Choroid plexus epithelial cell (primary cell): ENCODE measurements at regions not wholly inside any gene's neighbourhood (a gene's known extent, or its start where the extent isn't known, plus 50 kb on each side); places are given as distances from the start of the nearest gene placed in this dataset.

Experiments used
- DNase-seq: peaks from one replicate; pipeline ENCODE4 v3.0.0-alpha.2; 2010; ENCODE audit warnings: low read depth
- H3K4me3 ChIP-seq: 2 replicates; pipeline ENCODE4 v1.5.1; 2011; ENCODE audit warnings: low read depth, mild to moderate bottlenecking, control low read depth, low read length, moderate library complexity
- TF ChIP-seq, protein P1 (sequence below): conservative IDR thresholded peaks from 2 replicates; pipeline ENCODE4 v1.5.1; 2011; ENCODE audit warnings: low read depth, mild to moderate bottlenecking, control low read depth, inconsistent platforms, low read length, moderate library complexity

DNA sequence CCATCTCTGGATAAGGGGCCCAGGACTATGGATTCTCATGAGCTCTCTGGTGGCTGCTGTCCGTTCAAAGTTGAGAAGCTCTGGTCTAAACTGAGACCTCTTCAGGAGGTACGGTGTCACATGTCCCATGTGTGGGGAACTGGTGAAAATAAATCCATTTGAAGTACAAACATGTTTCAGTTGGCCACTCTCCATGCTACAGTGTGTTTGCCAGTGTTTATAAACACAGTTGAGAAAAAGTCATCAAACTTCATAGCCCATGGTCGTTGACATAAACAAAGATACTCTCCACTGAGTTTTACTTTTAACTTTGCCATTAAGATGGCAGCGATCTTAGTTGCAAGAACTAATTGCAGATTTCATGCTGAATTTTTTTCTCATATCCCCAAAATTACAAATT is 72.8 kb downstream of the PSMG1 start:
- no peak for DNase-seq
- TF ChIP-seq, protein P1, sequence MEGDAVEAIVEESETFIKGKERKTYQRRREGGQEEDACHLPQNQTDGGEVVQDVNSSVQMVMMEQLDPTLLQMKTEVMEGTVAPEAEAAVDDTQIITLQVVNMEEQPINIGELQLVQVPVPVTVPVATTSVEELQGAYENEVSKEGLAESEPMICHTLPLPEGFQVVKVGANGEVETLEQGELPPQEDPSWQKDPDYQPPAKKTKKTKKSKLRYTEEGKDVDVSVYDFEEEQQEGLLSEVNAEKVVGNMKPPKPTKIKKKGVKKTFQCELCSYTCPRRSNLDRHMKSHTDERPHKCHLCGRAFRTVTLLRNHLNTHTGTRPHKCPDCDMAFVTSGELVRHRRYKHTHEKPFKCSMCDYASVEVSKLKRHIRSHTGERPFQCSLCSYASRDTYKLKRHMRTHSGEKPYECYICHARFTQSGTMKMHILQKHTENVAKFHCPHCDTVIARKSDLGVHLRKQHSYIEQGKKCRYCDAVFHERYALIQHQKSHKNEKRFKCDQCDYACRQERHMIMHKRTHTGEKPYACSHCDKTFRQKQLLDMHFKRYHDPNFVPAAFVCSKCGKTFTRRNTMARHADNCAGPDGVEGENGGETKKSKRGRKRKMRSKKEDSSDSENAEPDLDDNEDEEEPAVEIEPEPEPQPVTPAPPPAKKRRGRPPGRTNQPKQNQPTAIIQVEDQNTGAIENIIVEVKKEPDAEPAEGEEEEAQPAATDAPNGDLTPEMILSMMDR: no peak
- H3K4me3 ChIP-seq: no peak overlapping the region

DNA sequence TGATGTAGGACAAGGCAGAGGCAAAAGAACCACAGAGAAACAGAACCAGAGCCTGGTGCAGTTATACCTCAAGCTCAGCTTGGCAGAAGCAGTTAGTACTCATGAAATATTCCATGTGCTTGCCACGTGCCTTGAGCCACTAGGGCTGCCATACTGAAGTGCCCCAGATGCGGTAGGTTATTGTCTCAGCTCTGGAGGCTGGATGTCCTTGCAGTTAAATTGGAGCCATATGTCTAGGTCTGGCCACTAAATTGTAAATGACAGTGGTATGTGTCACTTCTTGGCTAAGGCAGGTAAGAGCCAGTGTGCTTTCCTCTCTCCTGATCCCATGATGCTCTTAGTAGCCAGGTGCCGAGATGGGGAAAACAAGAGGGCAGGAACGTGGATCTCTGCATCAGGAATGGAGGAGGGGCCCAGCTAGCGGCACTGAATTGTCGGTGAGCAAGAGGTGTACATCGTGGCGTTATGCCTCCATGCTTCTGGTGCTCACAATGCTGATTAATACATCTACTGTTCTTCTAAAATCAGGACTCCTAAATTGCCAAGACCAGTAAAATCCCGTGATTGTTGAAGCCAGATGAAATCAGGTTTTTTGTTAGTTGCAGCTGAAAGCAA is 73.5 kb downstream of the PSMG1 start:
- no peak for DNase-seq
- TF ChIP-seq, protein P1: no peak
- no peak overlapping the region for H3K4me3 ChIP-seq

DNA sequence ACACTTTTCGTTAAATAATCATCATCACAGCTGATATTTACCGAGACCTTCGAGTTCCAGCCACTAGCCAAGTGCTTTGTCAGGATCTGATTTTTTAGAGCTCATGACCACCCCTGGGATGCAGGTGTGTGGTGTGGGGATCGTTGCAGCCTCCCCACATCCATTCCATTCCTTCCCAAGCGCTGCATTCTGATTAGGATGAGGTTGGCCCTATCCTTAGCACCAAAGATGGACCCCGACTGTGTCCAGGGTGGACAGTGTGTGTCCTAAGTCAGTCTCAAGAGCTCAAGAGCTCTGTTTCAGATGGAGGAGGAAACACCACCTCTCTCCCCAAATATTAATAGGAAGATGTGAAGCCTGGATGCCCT is 74.1 kb downstream of the PSMG1 start:
- DNase-seq: no peak
- no peak overlapping the region for H3K4me3 ChIP-seq
- TF ChIP-seq, protein P1: no peak

DNA sequence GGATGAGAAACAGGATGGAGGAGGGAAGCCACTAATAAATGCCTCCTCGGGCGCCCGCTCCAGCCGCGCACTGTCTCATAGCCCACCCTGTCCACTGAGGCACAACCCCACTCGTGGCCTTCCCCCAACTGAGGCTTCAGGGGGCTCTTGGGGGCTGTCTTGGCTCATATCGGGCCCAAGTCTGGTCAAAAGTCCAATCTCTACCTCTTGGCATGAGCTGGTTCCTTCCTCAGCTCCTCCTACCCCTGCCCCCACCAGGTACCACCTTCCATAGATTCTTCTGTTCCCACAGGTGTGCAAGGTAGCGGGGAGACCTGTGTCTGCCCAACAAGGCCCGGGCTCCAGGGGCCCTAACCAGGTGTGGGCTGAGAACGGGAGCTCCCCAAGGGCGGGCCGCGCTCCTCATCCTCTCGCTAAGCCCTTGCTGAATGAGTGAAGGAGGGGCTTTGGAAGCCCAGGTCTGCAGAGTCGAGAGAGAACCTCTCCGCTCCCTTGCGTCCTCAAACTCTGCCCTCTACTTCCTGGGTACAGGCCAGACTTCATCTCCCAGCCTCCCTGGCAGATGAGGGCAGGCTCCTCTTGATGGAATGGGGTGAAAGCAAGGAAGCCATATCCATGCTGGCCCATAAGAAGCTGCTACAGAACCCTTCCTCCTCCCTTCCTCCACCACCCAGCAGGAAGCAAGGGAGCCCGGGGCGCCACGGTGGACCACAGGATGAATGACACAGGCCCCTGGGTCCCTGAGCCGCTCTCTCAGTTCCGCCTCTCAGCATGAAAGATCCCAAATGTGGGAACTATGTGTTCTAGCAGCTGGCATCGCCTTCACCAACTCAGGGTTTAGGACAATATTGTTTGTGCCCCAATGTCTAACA is 74.7 kb downstream of the PSMG1 start:
- H3K4me3 ChIP-seq: no peak overlapping the region
- TF ChIP-seq, protein P1: no peak
- no peak for DNase-seq

DNA sequence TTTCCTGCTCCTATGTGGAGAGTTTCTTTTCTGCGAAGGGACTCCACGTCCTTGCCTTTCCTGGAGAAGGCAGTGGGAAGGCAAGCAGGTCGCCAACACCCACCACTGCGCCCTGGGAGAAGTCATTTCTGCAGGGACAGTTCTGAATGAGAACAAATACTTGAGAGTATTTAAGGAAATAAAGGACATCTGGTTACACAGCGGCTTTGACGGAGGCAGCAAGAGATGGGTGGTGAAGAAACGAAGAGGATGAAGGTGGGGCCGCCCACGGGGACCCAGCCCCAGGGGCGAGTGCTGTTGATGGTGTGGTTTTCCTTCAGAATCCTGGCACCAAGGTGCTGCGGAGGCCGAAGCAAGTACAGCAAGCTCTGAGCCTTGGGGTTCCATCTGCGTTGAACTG is 75.5 kb downstream of the PSMG1 start:
- TF ChIP-seq, protein P1: no peak
- H3K4me3 ChIP-seq: no peak overlapping the region
- DNase-seq: no peak

DNA sequence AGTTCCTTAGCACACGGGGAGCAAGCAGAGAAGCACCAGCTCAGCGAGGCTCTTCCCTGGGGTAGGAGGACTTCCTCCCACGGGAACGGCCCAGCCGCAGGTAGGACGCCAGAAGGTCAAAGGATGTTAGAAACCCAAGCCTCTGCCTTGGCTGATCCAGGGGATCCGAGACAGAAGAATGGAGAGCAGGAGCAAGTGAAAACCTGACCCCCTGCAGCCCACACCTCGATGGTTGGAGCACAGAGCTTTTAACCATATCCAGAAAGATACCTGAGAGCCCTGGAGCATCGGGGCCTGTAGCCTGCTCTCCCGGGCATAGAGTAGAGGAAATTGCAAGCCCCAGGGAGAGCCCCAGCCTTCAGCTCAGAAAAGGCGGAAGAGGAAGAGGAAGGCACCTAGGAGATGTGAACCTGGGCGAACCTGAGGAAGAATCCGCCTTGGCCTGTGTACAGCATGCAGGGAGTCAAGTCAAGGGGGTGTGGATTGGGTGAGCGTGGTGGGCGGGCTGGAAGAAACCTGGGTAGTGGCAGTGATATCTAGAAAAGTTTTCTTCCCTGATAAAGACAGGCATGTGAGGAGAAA is 76.3 kb downstream of the PSMG1 start:
- TF ChIP-seq, protein P1: no peak
- no peak for DNase-seq
- no peak overlapping the region for H3K4me3 ChIP-seq
